GM12878 (cell line): ENCODE measurements at regions not wholly inside any gene's neighbourhood (a gene's known extent, or its start where the extent isn't known, plus 50 kb on each side); places are given as distances from the start of the nearest gene placed in this dataset.

Experiments
- ATAC-seq: fragments of 200-7000 bp; cut with Tn5 transposase; 3 replicates; pipeline ENCODE4 v1.9.1; 2020; ENCODE audit warnings: mild to moderate bottlenecking, moderate library complexity
- BruUV-seq: library from RNA; stranded (reverse); fragments of 400-500 nt; replicated peaks from 2 replicates; lab custom pipeline; 2021; lab: Mats Ljungman, UMichigan
- CTCF ChIA-PET: fragments of 300-600 bp; sonication (Branson Sonifier 250); formaldehyde crosslinking; extraction: SDS; loops from one replicate; lab custom pipeline; 2021; ENCODE audit warnings: inconsistent platforms; lab: Yijun Ruan, JAX
- POLR2A ChIA-PET: fragments of 350-600 bp; formaldehyde crosslinking; extraction: SDS; loops from one replicate; lab custom pipeline; 2021; ENCODE audit warnings: inconsistent platforms; lab: Charles Lee
- RAD21 ChIA-PET: fragments of 300-600 bp; sonication (Branson Sonifier 250); formaldehyde crosslinking; loops from one replicate; lab custom pipeline; 2023; ENCODE audit warnings: antibody characterized with exemption; ENCODE audit not compliant: unreplicated experiment; lab: Charles Lee
- SMC1A ChIA-PET: fragments of 300-600 bp; sonication (Branson Sonifier 250); formaldehyde crosslinking; loops from one replicate; lab custom pipeline; 2023; ENCODE audit not compliant: unreplicated experiment, uncharacterized antibody; lab: Charles Lee
- DNase-seq: peaks from one replicate; pipeline ENCODE4 v3.0.0-alpha.2; 2011; ENCODE audit warnings: low read depth, low spot score
- FAIRE-seq: peaks from 3 replicates; lab custom pipeline; 2011; peaks lifted over from hg19 to GRCh38; lab: Jason Lieb, UNC
- H2AFZ ChIP-seq: 2 replicates; pipeline ENCODE4 v1.6.0; 2011; ENCODE audit warnings: low read depth, low read length, control low read depth; ENCODE audit not compliant: control insufficient read depth
- H3K27ac ChIP-seq: 2 replicates; pipeline ENCODE4 v1.5.1; 2011; ENCODE audit warnings: control low read depth; ENCODE audit not compliant: control insufficient read depth, insufficient read depth
- H3K27me3 ChIP-seq, 2 experiments: replicated peaks in 1 of 2; 2 replicates each; pipeline versions ENCODE4 v1.6.0 to v1.6.1; 2011; ENCODE audit warnings: low read length in 1 of 2; ENCODE audit not compliant: control insufficient read depth in 2 of 2, insufficient read depth in 2 of 2
- H3K36me3 ChIP-seq, 2 experiments: 2 replicates each; pipeline ENCODE4 v1.5.1; 2011; ENCODE audit warnings: low read length in 1 of 2; ENCODE audit not compliant: control insufficient read depth in 2 of 2, insufficient read depth in 2 of 2
- H3K4me1 ChIP-seq: 2 replicates; pipeline ENCODE4 v1.6.1; 2011; ENCODE audit warnings: mild to moderate bottlenecking, low read length, moderate library complexity, mixed read lengths; ENCODE audit not compliant: control insufficient read depth, insufficient read depth
- H3K4me2 ChIP-seq: 2 replicates; pipeline ENCODE4 v1.6.0; 2011; ENCODE audit warnings: control low read depth; ENCODE audit not compliant: control insufficient read depth, insufficient read depth
- H3K4me3 ChIP-seq: fragments of 200-600 bp; sonication (generic); 2 replicates; pipeline ENCODE4 v1.5.1; 2016
- H3K79me2 ChIP-seq: 2 replicates; pipeline ENCODE4 v1.6.0; 2011; ENCODE audit warnings: low read length; ENCODE audit not compliant: control insufficient read depth, insufficient read depth
- H3K9ac ChIP-seq: 2 replicates; pipeline ENCODE4 v1.8.0; 2011; ENCODE audit warnings: low read length, control low read depth, mixed read lengths; ENCODE audit not compliant: control insufficient read depth, insufficient read depth
- H3K9me3 ChIP-seq: replicated peaks from 3 replicates; pipeline ENCODE4 v1.5.1; 2011; ENCODE audit warnings: mild to moderate bottlenecking, low read length; ENCODE audit not compliant: control insufficient read depth, insufficient read depth
- H4K20me1 ChIP-seq: 2 replicates; pipeline ENCODE4 v1.6.0; 2011; ENCODE audit not compliant: control insufficient read depth, insufficient read depth
- IRF3 ChIP-seq: fragments of 450-650 bp; IDR thresholded peaks from 2 replicates; pipeline ENCODE4 v1.6.1; 2014; ENCODE audit warnings: mild to moderate bottlenecking
- JUNB ChIP-seq: IDR thresholded peaks from 2 replicates; pipeline ENCODE4 v1.6.1; 2016; ENCODE audit warnings: antibody characterized with exemption, mild to moderate bottlenecking
- KLF5 ChIP-seq: fragments of 450-650 bp; IDR thresholded peaks from 2 replicates; pipeline ENCODE4 v1.6.1; 2014; ENCODE audit warnings: mild to moderate bottlenecking; ENCODE audit not compliant: partially characterized antibody
- MLLT1 ChIP-seq: fragments of 450-650 bp; IDR thresholded peaks from 2 replicates; pipeline ENCODE4 v1.6.1; 2016; ENCODE audit warnings: mild to moderate bottlenecking
- NFIC ChIP-seq: IDR thresholded peaks from 2 replicates; pipeline ENCODE4 v1.6.1; 2012; ENCODE audit warnings: low read depth, mild to moderate bottlenecking, inconsistent platforms, low read length, moderate library complexity
- SKIL ChIP-seq: fragments of 450-650 bp; IDR thresholded peaks from 2 replicates; pipeline ENCODE4 v1.6.1; 2017; ENCODE audit warnings: mild to moderate bottlenecking, low read depth, inconsistent platforms; ENCODE audit not compliant: poor library complexity, severe bottlenecking
- YBX1 ChIP-seq: fragments of 450-650 bp; IDR thresholded peaks from 2 replicates; pipeline ENCODE4 v1.6.1; 2016; ENCODE audit warnings: antibody characterized with exemption
- ZNF622 ChIP-seq: fragments of 450-650 bp; IDR thresholded peaks from 2 replicates; pipeline ENCODE4 v1.6.1; 2017; ENCODE audit warnings: mild to moderate bottlenecking, inconsistent platforms
- WGBS: methylation state at CpG from one replicate; pipeline ENCODE4 v1.1.6; 2016; ENCODE audit warnings: low lambda C conversion rate; ENCODE audit not compliant: insufficient replicate concordance, insufficient coverage; ENCODE audit errors: missing lambda C conversion rate; 5-methylcytosine and 5-hydroxymethylcytosine counted together
- in situ Hi-C: fragments of 300-500 bp; cut with MboI; formaldehyde crosslinking; loops from 9 replicates; pipeline ENCODE4 v1.14.3; 2018; ENCODE audit warnings: mixed read lengths
- intact Hi-C: fragments of 100-400 bp; cut with micrococcal nuclease; formaldehyde crosslinking; loops from one replicate; pipeline ENCODE4 v1.14.2; 2022; ENCODE audit not compliant: unreplicated experiment
- TF ChIP-seq, protein P1 (sequence below): fragments of 450-650 bp; IDR thresholded peaks from 2 replicates; pipeline ENCODE4 v1.6.1; 2017; ENCODE audit warnings: low read depth, mild to moderate bottlenecking, moderate library complexity

DNA sequence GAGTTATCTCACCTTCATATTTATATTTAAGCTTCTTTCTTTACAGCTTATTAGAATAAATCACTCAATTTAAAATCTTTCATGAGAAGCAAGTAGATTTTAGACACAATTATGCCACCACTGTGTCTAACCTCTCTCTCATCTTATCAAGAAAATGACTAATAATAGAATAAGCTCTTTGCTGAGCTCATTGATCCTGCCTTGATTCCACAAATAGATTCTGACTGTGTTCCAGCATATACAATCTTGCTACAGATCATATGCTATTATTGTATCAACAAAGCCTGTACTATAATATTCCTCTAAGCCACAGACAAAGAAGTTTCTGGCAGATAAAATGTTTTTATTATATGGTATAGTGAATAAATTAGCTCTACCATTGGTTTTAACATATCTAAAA is 168.7 kb upstream of the GULP1 start:
- ATAC-seq (no peak), DNase-seq (no peak), FAIRE-seq (no peak)
- H3K4me2 ChIP-seq: no peak overlapping the region
- ChIA-PET RAD21 (no interaction called here), POLR2A (no interaction called here), SMC1A (no interaction called here), CTCF (no interaction called here)
- no peaks in the 10 kb centered on the region for H3K79me2 ChIP-seq
- BruUV-seq: no TSS peak
- in situ Hi-C loops (no loop called here), intact Hi-C loops (no loop called here)
- H3K4me3 ChIP-seq: no peak overlapping the region
- H3K36me3 ChIP-seq: no peaks in the 10 kb centered on the region
- no peaks in the 10 kb centered on the region for H3K4me1 ChIP-seq
- H2AFZ ChIP-seq: no peak overlapping the region
- no peaks in the 10 kb centered on the region for H3K9me3 ChIP-seq
- H3K27me3 ChIP-seq: no peaks in the 10 kb centered on the region
- H3K9ac ChIP-seq: no peak overlapping the region
- H4K20me1 ChIP-seq: no peaks in the 10 kb centered on the region
- no peak overlapping the region for H3K27ac ChIP-seq
- TF ChIP-seq, protein P1, sequence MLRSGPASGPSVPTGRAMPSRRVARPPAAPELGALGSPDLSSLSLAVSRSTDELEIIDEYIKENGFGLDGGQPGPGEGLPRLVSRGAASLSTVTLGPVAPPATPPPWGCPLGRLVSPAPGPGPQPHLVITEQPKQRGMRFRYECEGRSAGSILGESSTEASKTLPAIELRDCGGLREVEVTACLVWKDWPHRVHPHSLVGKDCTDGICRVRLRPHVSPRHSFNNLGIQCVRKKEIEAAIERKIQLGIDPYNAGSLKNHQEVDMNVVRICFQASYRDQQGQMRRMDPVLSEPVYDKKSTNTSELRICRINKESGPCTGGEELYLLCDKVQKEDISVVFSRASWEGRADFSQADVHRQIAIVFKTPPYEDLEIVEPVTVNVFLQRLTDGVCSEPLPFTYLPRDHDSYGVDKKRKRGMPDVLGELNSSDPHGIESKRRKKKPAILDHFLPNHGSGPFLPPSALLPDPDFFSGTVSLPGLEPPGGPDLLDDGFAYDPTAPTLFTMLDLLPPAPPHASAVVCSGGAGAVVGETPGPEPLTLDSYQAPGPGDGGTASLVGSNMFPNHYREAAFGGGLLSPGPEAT: no peak

- H3K9ac ChIP-seq: no peak overlapping the region
- no peaks in the 10 kb centered on the region for H3K4me1 ChIP-seq
- no peak overlapping the region for H3K27ac ChIP-seq
- H3K79me2 ChIP-seq: no peaks in the 10 kb centered on the region
- in situ Hi-C loops (no loop called here), intact Hi-C loops (no loop called here)
- H2AFZ ChIP-seq: no peak overlapping the region
- no peak overlapping the region for H3K4me2 ChIP-seq
- DNase-seq: no peak
- no peak overlapping the region for H3K4me3 ChIP-seq
- ChIA-PET CTCF (no interaction called here), RAD21 (no interaction called here), POLR2A (no interaction called here), SMC1A (interaction anchor here (0.9 kb wide), 1 partner anchor 22 kb away, joined by 3 read pairs; no protein-coding TSS in a partner anchor)
- H3K9me3 ChIP-seq: no peaks in the 10 kb centered on the region
- no peaks in the 10 kb centered on the region for H3K27me3 ChIP-seq
- BruUV-seq: no TSS peak
- no peak for FAIRE-seq
- ATAC-seq: no peak
- no peaks in the 10 kb centered on the region for H3K36me3 ChIP-seq
- no peaks in the 10 kb centered on the region for H4K20me1 ChIP-seq
- 20% methylated on average over 4 of the region's 4 CpGs for WGBS
- no peak for TF ChIP-seq ZNF622
- TF ChIP-seq NFIC: no peak
- TF ChIP-seq YBX1: no peak
- TF ChIP-seq IRF3: no peak
- no peak for TF ChIP-seq JUNB
- TF ChIP-seq SKIL: no peak
- TF ChIP-seq MLLT1: no peak
- no peak for TF ChIP-seq KLF5
Observed at GRCh38 chr2:188129677-188130076, 162.0 kb upstream of the GULP1 start.
